HG03159 (cell line): ENCODE measurements at regions not wholly inside any gene's neighbourhood (a gene's known extent, or its start where the extent isn't known, plus 50 kb on each side); places are given as distances from the start of the nearest gene placed in this dataset.
"Not testable (repeated sequence)": the region's sequence is repeated elsewhere in the genome, so short reads cannot be mapped to it uniquely, and the experiment has no call there.

Experiments used
- ATAC-seq: cut with Tn5 transposase; IDR thresholded peaks from one replicate; pipeline ENCODE4 v1.9.1; 2021; ENCODE audit warnings: mild to moderate bottlenecking, moderate library complexity; ENCODE audit not compliant: unreplicated experiment

DNA sequence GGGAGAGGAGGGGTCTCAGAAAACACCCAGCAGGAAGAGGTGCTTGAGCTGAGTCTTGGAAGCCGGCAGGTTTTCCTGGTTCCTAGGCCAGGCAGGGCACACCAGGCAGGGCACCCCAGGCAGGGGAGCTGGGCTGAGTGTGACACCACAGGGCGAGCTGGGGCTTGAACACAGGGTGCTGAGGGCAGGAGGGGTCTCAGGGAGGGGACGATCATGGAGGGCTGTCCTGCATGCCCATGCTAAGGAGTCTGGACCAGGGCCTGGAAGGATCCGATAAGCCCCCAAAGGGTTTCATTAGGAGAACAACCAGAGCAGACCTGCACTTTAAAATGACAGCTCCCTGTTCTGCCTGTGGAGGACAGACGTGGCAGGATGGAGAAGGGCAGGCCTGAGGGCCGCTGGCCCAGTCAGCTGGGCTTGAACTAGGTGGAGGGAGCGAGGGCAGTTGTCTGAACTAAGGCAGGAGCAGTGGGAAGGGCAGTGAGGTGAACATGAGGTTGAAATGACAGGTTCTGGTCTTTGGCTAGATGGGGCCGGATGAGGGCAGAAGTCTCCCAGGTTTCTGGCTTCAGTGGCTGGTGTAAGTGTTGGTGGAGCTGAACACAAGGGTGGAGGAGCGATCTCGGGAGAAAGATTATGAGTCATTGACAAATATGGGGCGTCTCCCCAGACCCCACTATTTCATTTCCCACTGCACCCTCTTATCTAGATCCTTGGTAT is 171.0 kb upstream of the PZP start:
- ATAC-seq = no peak

DNA sequence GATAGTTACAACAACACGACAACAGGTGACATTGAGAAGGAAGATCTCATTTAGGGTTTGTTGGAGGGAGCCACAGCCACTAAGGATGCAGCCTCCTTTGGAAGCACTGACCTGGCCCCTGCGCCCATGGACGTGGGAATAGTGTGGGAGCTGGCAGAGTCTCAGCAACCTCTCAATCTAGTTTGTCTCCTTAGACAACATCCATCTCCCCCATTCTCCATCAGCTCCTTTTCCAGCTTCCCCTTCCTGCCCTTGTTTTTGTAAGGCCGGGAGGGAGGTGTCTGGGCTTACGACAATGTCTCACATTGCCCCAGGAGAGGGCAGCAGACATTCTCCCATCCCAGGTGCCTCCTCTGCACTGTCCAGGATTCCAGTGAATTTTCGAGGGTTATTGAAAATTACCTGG is 170.2 kb upstream of the PZP start:
- no peak for ATAC-seq

DNA sequence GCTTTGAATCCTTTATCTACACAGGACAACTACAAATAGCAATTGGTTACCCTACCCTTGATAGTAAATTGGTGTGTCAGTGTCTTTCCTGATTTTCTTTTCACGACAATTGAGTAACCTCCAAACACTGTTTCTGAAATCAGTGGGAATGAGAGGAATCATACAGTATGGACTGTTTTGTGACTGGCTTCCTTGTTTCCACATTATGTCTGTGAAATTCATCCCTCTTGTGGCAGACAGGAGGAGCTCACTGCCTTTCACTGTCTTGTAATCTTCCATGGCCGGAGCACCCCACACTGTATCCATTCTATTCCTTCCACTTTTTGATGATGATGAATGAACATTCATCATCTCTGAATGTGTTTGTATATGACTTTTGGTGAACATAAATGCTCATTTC is 164.0 kb upstream of the PZP start:
- ATAC-seq = no peak

DNA sequence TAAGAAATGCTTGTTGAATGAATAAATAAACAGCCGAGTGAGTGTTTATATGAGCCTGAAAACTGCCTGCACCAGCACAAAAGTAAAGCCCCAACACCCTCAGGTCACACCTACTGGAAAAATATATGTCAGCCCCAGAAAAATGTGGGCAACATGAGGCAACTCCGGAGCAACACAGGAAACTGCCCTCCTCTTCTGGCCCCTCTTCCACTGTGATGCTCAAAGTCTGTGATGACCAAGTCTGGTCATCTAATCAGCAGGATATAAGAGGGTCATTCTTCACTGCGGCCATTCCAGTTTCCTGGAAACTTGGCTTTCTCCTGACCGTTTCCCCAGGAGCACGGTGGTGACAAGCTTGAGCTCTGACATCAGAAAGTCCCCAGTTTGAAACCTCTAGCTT is 159.6 kb upstream of the PZP start:
- ATAC-seq = no peak

DNA sequence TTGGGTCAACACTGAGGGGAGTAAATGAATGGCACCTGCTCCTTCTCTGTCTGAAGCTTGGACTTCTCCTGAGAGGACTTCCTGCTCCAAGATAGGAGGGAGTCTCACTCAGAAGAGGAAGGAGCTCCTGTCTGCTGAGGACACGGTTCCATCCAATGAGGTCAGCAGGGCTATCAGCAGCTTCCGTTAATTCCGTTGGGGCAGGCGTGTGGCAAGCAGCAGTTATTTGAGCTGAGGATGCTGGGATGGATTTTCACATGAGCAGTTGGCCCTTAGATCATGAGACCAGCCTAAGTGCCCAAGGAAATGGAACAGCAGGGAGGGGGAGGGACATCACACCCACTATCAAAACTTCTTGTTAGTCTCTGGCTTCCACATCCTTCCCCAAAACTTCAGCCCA is 159.0 kb upstream of the PZP start:
- ATAC-seq = no peak

DNA sequence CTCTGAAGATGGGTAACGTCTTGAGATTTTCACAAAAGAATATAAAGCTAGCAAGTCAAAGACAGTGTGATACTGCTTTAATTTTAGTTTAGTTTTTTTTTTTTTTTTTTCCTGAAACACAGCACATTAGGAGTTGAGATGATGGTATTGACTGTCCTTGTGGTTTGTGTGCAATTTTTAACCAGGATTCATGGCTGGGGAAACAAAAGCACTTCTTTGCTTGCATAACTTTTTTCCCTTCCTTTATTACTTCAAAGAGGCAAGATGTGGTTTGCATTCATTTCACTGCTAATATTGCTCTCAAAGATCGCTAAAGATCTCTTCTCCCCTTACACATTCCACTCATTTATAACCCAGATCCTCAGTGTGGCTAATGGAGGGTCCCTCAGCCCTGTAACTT is 157.1 kb upstream of the PZP start:
- no peak for ATAC-seq

DNA sequence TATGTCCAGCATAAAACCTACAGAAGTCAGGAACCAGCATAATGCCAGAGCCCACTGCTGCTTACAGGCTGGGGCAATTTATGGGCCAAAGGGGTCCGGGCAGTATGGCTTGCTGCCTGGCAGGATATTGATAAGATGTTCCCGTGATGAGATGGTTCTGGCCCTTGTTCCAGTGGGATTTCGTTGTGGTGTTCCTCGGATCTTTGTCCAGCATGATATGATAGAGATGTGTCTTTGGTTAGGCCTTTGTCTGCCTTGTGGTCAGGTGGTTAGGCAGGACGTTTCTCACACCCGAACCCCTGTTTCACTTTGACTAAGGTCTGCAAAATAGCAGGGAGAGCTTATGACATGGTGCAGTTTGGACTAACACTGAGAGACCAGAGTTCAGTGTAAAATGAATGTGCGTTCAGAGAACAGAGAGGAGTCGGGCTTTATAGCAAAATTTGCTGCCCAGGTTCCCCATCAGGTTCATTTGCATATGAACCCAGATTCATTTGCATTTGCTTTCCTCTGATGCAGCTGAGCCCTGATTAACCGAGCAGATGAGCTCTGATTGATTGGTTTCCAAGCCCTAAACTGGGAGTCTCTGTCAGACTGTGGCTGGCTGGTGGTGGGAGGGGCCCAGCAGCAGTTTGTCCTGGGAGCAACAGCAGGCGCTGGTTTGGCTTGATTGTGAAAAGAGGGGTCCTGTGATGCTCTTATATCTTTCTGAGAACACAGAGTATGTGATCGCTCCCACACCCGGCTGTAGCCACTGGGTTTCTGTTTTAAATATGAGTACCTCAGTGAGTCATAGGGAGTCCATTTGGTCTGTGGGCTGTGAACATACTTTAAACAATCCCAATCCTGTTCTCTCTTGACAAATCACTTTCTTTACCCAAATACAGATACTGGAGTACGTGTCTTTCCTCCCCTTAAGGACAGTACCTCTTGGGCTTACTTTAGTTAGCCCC is 156.3 kb upstream of the PZP start:
- ATAC-seq = peak; percentile 92

DNA sequence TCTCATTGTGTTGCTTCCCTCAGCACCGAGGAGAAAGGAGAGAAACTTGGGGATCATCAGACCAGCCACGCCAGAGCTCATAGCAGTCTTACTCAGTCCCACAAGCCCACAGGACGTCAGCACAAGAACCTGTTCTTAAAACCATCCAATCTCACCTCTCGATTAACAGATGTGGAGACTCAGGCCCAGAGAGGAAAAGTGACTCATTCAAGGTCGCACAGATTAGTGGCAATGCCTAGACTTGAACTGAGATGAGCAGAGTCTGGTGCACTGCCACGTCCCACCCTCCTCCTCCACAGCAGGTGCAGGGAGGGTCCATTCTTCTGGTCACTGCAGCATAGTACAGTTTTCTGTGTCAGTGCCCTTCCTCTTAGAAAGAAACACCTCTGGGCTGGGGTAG is 154.9 kb upstream of the PZP start:
- no peak for ATAC-seq

DNA sequence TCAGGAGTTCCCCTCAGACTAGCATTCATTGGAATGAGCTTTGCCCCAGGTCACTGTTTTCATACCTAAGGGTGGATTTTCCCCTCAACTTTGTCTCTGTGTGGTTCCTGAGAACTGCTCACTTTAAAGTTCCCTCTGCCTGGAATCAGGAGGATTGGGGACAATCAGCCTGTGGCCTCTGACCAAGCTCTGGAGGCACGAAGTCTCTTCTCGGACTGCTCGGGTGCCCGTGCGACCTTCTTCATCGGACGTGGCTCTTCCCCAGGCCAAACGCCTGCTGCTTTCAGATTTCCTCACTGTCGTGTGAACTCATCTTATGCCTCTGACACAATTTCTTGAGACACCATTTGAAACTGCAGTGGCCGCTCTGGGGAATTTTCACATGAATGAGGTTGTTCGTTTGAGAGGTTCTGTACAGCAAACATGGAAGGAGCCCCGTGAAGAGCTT is 153.7 kb upstream of the PZP start:
- no peak for ATAC-seq

DNA sequence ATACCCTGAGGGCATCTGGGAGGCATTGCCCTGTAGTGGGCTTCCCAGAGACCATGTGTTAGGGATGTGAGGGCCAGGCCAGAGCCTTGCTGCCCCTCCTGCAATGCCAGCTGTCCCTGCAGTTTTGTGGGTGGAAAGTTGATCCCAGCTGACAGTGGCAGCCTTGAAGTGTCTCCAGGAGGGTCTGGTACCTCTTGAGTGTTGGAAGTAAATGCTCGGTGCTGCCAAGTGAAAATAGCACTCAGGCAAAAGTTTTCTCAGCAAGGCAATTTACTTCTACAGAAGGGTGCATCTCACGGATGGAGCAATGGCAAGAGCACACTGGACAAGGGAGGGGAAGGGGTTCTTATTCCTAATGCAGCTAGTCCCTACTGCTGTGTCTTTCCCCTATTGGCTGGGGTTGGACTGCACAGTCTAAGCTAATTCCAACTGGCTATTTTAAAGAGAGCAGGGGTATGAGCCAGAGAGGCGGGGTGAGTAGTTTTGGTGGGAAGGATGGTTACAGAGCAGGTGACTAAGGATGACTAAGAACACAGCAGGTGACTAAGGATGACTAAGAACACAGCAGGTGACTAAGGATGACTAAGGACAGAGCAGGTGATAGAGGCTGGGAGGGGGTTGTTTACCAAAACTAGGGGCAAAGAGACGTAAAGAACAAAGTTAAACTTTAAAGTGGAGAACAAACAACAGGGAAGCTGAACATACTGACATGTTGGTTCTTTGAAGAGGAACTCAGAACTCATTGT is 146.0 kb upstream of the PZP start:
- not testable (repeated sequence) for ATAC-seq

DNA sequence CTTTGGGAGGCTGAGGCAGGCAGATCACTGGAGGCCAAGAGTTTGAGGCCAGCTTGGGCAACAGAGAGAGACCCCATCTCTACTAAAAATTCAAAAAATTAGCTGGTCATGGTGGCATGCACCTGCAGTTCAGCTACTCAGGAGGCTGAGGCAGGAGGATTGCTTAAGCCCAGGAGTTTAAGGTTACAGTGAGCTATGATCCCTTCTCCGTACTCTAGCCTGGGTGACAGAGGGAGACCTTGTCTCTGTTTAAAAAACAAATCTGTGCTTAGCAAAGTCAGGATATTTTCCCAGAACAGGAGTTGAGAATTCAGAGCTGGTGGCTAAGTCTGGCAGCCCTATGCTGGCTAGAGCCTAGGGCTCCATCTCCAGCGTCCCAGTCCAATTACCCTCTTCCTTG is 142.9 kb upstream of the PZP start:
- ATAC-seq = no peak

DNA sequence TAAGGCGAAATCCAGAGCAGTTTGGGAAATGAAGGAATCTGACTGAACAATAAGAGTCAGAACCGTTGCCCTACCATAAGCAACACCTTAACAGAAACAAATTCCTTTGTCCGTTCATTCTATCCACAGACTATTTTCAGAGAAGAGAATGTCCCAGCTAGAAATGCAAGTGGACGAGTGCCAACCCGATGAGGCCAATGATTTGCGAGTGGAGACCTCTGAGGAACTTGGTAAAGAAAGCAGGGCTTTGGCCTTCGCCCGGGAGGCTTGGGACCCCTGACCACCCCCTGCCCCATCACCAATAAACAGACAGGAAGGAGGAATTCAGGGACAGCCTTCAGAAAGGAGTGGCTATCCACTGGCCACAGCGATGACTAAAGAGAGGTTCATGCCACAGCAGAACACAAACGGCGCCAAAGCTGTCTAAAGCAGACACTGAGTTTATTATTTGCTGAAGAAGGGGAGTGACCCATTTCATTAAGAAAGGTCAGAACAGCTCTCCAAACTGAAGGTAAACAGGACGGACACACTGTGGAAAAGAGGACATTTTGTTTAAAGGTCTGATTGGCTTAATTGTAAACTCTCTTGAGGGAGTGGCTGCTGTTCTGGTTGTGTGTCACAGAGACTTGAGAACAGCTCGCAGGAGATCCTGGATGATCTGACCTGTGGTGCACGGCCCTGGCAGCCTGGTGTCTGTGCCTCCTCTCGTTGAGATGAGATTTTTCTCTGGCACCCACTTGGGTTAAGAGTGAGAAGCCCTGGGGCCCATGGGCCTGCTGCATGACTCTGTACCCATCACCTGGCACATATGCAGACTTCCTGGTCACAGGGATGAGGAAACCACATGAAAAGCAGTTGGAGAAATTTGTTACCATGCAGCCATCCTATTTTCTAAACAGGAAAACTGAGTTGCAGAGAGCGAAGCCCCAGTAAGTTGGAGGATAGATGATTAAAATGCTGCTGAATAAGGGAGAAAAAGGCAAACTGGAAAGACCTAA is 142.0 kb upstream of the PZP start:
- ATAC-seq = no peak

DNA sequence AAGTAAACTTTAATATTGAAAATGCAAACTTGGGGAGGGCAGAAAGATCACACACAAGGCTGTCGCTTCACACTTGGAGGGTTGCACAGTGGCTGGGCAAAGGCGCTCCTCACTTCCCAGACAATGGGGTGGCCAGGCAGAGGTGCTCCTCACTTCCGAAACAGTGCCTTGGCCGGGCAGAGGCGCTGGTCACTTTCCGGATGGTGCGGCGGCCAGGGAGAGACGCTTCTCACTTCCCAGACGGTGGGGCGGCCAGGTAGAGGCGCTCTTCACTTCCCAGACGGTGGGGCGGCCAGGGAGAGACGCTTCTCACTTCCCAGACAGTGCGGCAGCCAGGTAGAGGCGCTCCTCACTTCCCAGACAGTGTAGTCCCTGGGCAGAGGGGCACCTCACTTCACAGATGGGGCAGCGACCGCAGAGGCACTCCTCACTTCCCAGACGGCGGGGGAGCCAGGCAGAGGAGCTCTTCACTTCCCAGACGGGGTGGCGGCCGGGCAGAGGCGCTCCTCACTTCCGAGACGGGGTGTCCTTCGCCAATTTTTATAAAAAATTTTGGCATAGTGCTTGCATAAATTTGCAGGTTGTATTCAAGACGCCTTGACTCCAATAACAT is 140.8 kb upstream of the PZP start:
- ATAC-seq = no peak

DNA sequence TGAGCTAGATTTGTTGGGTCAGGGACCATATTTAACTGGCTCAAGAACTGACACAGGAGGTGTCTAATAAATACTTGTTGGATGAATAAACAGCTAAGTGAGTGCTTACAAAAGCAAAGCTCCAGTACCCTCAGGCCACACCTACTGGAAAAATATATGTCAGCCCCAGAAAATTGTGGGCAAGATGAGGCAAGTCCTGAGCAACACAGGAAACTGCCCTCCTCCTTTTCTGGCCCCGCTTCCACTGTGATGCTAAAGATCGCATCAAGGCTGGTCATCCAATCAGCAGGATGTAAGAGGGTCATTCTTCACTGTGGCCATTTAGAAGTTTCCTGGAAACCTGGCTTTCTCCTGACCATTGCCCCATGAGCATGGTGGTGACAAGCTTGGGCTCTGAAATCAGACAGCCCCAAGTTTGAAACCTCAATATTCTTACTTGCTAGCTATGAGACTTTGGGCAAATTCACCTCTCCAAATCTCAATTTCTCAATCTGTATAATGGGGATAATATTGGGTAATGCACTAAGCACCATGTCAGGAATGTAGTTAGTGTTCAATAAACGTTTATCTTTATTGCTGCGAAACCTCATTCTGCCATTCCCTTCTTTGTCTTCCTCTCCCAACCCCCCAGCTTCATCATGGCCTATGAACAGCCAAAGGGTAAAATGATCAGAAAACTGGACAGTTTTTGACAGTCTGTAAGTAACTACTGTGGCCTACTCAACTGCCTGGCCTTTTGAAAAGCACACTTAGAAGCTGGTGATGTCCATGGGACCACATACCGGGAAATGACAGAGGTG is 139.3 kb upstream of the PZP start:
- ATAC-seq = no peak

DNA sequence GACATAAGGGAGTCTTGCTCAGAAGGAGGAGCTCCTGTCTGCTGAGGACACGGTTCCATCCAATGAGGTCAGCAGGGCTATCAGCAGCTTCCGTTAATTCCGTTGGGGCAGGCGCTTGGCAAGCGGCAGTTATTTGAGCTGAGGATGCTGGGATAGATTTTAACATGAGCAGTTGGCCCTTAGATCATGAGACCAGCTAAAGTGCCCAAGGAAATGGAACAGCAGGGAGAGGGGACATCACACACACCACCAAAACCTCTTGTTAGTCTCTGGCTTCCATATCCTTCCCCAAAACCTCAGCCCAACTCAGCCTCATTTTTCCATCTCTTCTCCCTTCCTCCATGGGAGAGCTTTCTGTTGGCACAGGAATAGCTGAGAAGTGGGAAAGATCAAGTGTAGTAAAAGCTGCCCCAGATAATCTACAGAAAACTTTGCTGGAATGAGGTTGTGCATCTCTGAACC is 138.7 kb upstream of the PZP start:
- no peak for ATAC-seq

DNA sequence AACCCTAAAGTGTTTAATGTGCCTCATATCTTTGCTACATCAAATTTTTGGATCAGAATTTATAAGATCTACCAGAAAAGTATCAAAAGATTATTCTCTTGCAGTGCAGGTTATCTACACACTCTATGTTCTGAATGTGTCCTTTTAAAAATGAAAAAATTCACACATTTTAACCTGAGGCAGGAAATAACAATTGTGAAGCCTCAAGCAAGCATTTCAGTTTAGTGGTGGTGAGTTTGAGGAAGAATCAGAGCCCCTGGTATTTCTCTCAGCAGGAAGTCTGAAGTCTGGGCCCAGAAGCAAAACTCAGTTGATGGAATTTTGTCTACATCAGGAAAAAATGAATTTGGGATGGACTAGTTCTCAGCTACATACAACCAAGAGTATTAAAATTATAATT is 137.0 kb upstream of the PZP start:
- no peak for ATAC-seq

DNA sequence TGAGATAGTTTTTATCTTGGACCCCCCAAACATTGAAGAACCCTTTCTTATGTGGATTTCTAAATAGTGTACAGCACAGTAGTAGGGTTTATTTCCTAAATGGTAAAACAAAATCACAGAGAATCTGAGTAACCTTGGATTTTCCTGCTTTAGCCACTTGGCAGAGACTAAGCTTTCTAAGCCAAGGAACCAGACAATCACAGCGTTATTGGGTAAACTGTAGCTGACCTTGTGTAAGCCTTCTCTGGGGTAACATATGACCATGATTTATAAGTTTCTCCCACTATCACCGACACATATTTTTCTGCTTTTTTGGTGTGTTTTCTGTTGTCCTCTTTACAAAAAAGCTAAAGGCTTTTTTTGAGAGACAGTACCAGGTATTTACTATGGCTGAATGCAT is 136.3 kb upstream of the PZP start:
- no peak for ATAC-seq

DNA sequence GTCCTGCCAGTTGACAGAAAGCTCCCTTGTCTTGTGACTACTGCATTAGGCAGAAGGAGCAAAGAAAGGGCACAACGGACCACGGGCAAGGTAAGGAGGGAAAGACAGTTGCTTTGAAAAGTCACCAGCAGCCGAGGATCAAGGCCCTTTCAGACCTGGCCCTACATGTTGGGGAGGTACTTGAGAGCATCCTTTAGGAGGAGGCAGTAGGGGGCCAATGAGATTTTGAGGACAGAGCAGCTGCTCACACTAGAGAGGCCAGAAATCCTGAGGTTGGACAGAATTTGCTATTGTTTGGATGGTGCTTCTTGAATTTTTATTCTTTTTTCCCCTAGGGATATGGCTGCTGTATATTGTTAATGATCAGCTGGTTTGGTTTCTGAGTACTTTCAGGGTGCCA is 135.5 kb upstream of the PZP start:
- ATAC-seq = no peak
